HepG2 (cell line): ENCODE measurements at regions not wholly inside any gene's neighbourhood (a gene's known extent, or its start where the extent isn't known, plus 50 kb on each side); places are given as distances from the start of the nearest gene placed in this dataset.

Experiments used
- ATAC-seq: fragments of 200-7000 bp; cut with Tn5 transposase; 3 replicates; pipeline ENCODE4 v1.9.1; 2020; ENCODE audit warnings: mild to moderate bottlenecking, moderate library complexity
- BruUV-seq: library from RNA; stranded (reverse); fragments of 400-500 nt; replicated peaks from 2 replicates; lab custom pipeline; 2021; lab: Mats Ljungman, UMichigan
- CTCF ChIA-PET: fragments of 300-600 bp; formaldehyde crosslinking; extraction: SDS; loops from one replicate; lab custom pipeline; 2021; ENCODE audit warnings: low total read pairs, inconsistent platforms, low intra/inter-chr PET ratio; lab: Yijun Ruan, JAX
- POLR2A ChIA-PET: fragments of 350-600 bp; sonication (Branson Sonifier 250); formaldehyde crosslinking; loops from one replicate; lab custom pipeline; 2020; ENCODE audit warnings: antibody characterized with exemption, inconsistent platforms; lab: Yijun Ruan, JAX
- DNase-seq: peaks from one replicate; pipeline ENCODE4 v3.0.0-alpha.2; 2015; ENCODE audit warnings: low spot score
- FAIRE-seq: peaks from 3 replicates; lab custom pipeline; 2011; peaks lifted over from hg19 to GRCh38; lab: Jason Lieb, UNC
- H2AFZ ChIP-seq: one replicate; pipeline ENCODE4 v1.6.1; 2011; ENCODE audit warnings: low read length, inconsistent platforms
- H3K27ac ChIP-seq: fragments of 300-600 bp; 3 replicates; pipeline ENCODE4 v1.8.0; 2011; ENCODE audit warnings: mixed run types, mild to moderate bottlenecking, mixed read lengths, low read length, inconsistent platforms; ENCODE audit not compliant: insufficient read depth; ENCODE audit errors: extremely low read length
- H3K27me3 ChIP-seq, 2 experiments: fragments of 200-600 bp in 1 of 2; 2 replicates in 1 of 2; 3 replicates in 1 of 2; pipeline versions ENCODE4 v1.6.0 to v1.8.0; 2011; ENCODE audit warnings: low read length in 2 of 2, mild to moderate bottlenecking in 2 of 2, moderate library complexity in 2 of 2, inconsistent platforms in 1 of 2; ENCODE audit not compliant: insufficient read depth in 2 of 2, control insufficient read depth in 1 of 2
- H3K36me3 ChIP-seq, 2 experiments: fragments of 200-600 bp in 1 of 2; replicated peaks in 1 of 2; 2 replicates in 1 of 2; 3 replicates in 1 of 2; pipeline versions ENCODE4 v1.5.1 to v1.8.0; 2011; ENCODE audit warnings: low read length in 2 of 2, inconsistent platforms in 1 of 2; ENCODE audit not compliant: insufficient read depth in 2 of 2, control insufficient read depth in 1 of 2
- H3K4me1 ChIP-seq: 2 replicates; pipeline ENCODE4 v1.5.1; 2012; ENCODE audit warnings: low read length, inconsistent platforms; ENCODE audit not compliant: insufficient read depth
- H3K4me2 ChIP-seq: 2 replicates; pipeline ENCODE4 v1.6.0; 2011; ENCODE audit warnings: low read depth, low read length, inconsistent platforms
- H3K4me3 ChIP-seq, 3 experiments: fragments of 200-600 bp in 1 of 3; sonication (generic), shearing (Covaris generic) in 1 of 3; replicated peaks in 1 of 3; 2 replicates each; pipeline ENCODE4 v1.5.1; 2011 to 2016; ENCODE audit warnings: low read length in 3 of 3, inconsistent platforms in 2 of 3, low read depth in 2 of 3, mild to moderate bottlenecking in 2 of 3, control low read depth in 1 of 3, mixed read lengths in 1 of 3; ENCODE audit not compliant: insufficient read depth in 1 of 3
- H3K79me2 ChIP-seq: one replicate; pipeline ENCODE4 v1.6.1; 2011; ENCODE audit warnings: low read length, inconsistent platforms; ENCODE audit not compliant: insufficient read depth
- H3K9ac ChIP-seq: 2 replicates; pipeline ENCODE4 v1.6.0; 2011; ENCODE audit warnings: mild to moderate bottlenecking, low read depth, low read length, inconsistent platforms; ENCODE audit not compliant: insufficient read depth
- H3K9me3 ChIP-seq: 2 replicates; pipeline ENCODE4 v1.5.1; 2012; ENCODE audit warnings: mild to moderate bottlenecking, low read length
- H4K20me1 ChIP-seq: 2 replicates; pipeline ENCODE4 v1.6.0; 2011; ENCODE audit warnings: inconsistent platforms, mild to moderate bottlenecking, low read length, moderate library complexity; ENCODE audit not compliant: insufficient read depth
- BATF2 ChIP-seq: sonication (generic); formaldehyde crosslinking; IDR thresholded peaks from 2 replicates; pipeline ENCODE4 v1.8.0; 2022; ENCODE audit warnings: mild to moderate bottlenecking, missing genetic modification reagents, moderate library complexity
- ELK4 ChIP-seq: sonication (generic); formaldehyde crosslinking; IDR thresholded peaks from 2 replicates; pipeline ENCODE4 v1.9.0; 2021; ENCODE audit warnings: missing genetic modification reagents, borderline replicate concordance
- GATA4 ChIP-seq: sonication (generic); IDR thresholded peaks from 2 replicates; pipeline ENCODE4 v1.6.1; 2016; ENCODE audit warnings: antibody characterized with exemption, low read depth, borderline replicate concordance
- HOXA9 ChIP-seq: sonication (generic); formaldehyde crosslinking; IDR thresholded peaks from 2 replicates; pipeline ENCODE4 v1.8.1; 2022; ENCODE audit warnings: missing genetic modification reagents, mild to moderate bottlenecking, moderate library complexity, borderline replicate concordance
- KDM5A ChIP-seq: fragments of 200-600 bp; sonication (generic); IDR thresholded peaks from 2 replicates; pipeline ENCODE4 v1.7.0; 2018; ENCODE audit warnings: antibody characterized with exemption, mild to moderate bottlenecking, low read length, borderline replicate concordance
- PCBP2 ChIP-seq: fragments of 200-400 bp; formaldehyde crosslinking; optimal IDR thresholded peaks from 2 replicates; pipeline ENCODE3; 2018; ENCODE audit warnings: low read length, low read depth; ENCODE audit not compliant: poor library complexity, severe bottlenecking
- PTBP1 ChIP-seq: fragments of 200-400 bp; formaldehyde crosslinking; IDR thresholded peaks from 2 replicates; pipeline ENCODE4 v1.6.1; 2018; ENCODE audit warnings: low read length, low read depth; ENCODE audit not compliant: poor library complexity, severe bottlenecking
- SRY ChIP-seq: sonication (generic); formaldehyde crosslinking; IDR thresholded peaks from 2 replicates; pipeline ENCODE4 v1.8.0; 2022; ENCODE audit warnings: mild to moderate bottlenecking, missing genetic modification reagents
- TFDP2 ChIP-seq: sonication (generic); formaldehyde crosslinking; IDR thresholded peaks from 2 replicates; pipeline ENCODE4 v1.4.0; 2020; ENCODE audit warnings: missing genetic modification reagents
- YEATS4 ChIP-seq: sonication (generic); formaldehyde crosslinking; IDR thresholded peaks from 2 replicates; pipeline ENCODE4 v1.4.0; 2020; ENCODE audit warnings: missing genetic modification reagents, borderline replicate concordance
- ZMYM3 ChIP-seq: sonication (generic); formaldehyde crosslinking; IDR thresholded peaks from 2 replicates; pipeline ENCODE4 v1.5.1; 2020; ENCODE audit warnings: mild to moderate bottlenecking, missing genetic modification reagents
- ZNF333 ChIP-seq: sonication (generic); formaldehyde crosslinking; IDR thresholded peaks from 2 replicates; pipeline ENCODE4 v1.4.0; 2020; ENCODE audit warnings: mild to moderate bottlenecking, missing genetic modification reagents, borderline replicate concordance
- ZNF577 ChIP-seq: sonication (generic); formaldehyde crosslinking; IDR thresholded peaks from 2 replicates; pipeline ENCODE4 v1.4.0; 2020; ENCODE audit warnings: mild to moderate bottlenecking, low read depth, missing genetic modification reagents, borderline replicate concordance
- WGBS: methylation state at CpG from one replicate; pipeline ENCODE4 v1.1.6; 2017; ENCODE audit warnings: low lambda C conversion rate; 5-methylcytosine and 5-hydroxymethylcytosine counted together
- in situ Hi-C: cut with HindIII; loops from 2 replicates; pipeline ENCODE4 v1.10.0; 2017; ENCODE audit warnings: low pct_unique_long_range_greater_than_20kb; ENCODE audit not compliant: extremely low pct_ligation_motif_present
- intact Hi-C: fragments of 100-400 bp; cut with micrococcal nuclease; formaldehyde crosslinking; loops from one replicate; pipeline ENCODE4 v1.10.0; 2022; ENCODE audit not compliant: unreplicated experiment

- no peak for TF ChIP-seq ELK4 (CRISPR knock-in tag)
- no peak for TF ChIP-seq ZNF577
- TF ChIP-seq GATA4 = no peak
- TF ChIP-seq, all 625 proteins: peak for 0
Measured at GRCh38 chrX:42567268-42567667, 210.7 kb downstream of the PPP1R2C start (continued).

- Histone ChIP-seq H3K27ac (no peak overlapping the region), H3K36me3 (no peaks in the 10 kb centered on the region), H3K27me3 (no peaks in the 10 kb centered on the region), H3K9me3 (no peaks in the 10 kb centered on the region), H3K4me1 (no peaks in the 10 kb centered on the region), H3K4me2 (no peak overlapping the region), H3K4me3 (no peak overlapping the region), H2AFZ (no peak overlapping the region), H4K20me1 (no peaks in the 10 kb centered on the region)
- no peak for DNase-seq
- in situ Hi-C loops = no loop called here
- WGBS = 0% methylated on average over 2 of the region's 2 CpGs
- no TSS peak for BruUV-seq
- no peak for ATAC-seq
- intact Hi-C loops = no loop called here
- ChIA-PET POLR2A (no interaction called here), CTCF (no interaction called here)
- TF ChIP-seq BATF2 (CRISPR knock-in tag) (no peak), PTBP1 (no peak), TFDP2 (no peak), YEATS4 (CRISPR knock-in tag) (no peak), HOXA9 (CRISPR knock-in tag) (no peak), PCBP2 (no peak), ZMYM3 (CRISPR knock-in tag) (no peak), KDM5A (no peak), SRY (CRISPR knock-in tag) (no peak), ZNF333 (no peak)
- TF ChIP-seq, all 625 proteins: peak for 0
- Histone ChIP-seq H3K9ac (no peak overlapping the region), H3K79me2 (no peaks in the 10 kb centered on the region)
- no peak for FAIRE-seq
Measured at GRCh38 chrX:42565739-42566138, 212.2 kb downstream of the PPP1R2C start.
